ENCODE measurements at regions not wholly inside any gene's neighbourhood (a gene's known extent, or its start where the extent isn't known, plus 50 kb on each side); places are given as distances from the start of the nearest gene placed in this dataset.

- Histone ChIP-seq H3K36me3 (ENCODE audit: insufficient read depth, low read length) (no peaks in the 10 kb centered on the region), H2AFZ (ENCODE audit: low read depth, low read length) (no peak overlapping the region), H3K9me3 (ENCODE audit: insufficient read depth, low read depth, low read length) (no peaks in the 10 kb centered on the region), H3K27me3 (ENCODE audit: insufficient read depth, low read length) (no peaks in the 10 kb centered on the region), H3K4me3 (ENCODE audit: insufficient read depth, low read depth, low read length) (no peak overlapping the region), H3K4me1 (ENCODE audit: insufficient read depth, low read length) (no peaks in the 10 kb centered on the region), H3K27ac (ENCODE audit: low read depth, low read length) (no peak overlapping the region), H3K4me2 (ENCODE audit: low read length) (no peak overlapping the region), H3K79me2 (ENCODE audit: insufficient read depth, low read length) (no peaks in the 10 kb centered on the region), H3K9ac (ENCODE audit: low read length) (no peak overlapping the region), H4K20me1 (ENCODE audit: insufficient read depth, low read length) (no peaks in the 10 kb centered on the region)
- no peaks in the 10 kb centered on the region for H3K36me3 Mint-ChIP-seq (ENCODE audit: low read depth, unreplicated experiment)
- DNase-seq (ENCODE audit: low read depth) (peak; percentile 73), FAIRE-seq (no peak)
- no peak for TF ChIP-seq CTCF (IDR thresholded peaks at IDR 0.05; ENCODE audit: insufficient read depth, low read depth, low read length)
- H3K4me3 Mint-ChIP-seq (ENCODE audit: unreplicated experiment): no peak overlapping the region
- no peak overlapping the region for H3K27ac Mint-ChIP-seq (ENCODE audit: unreplicated experiment)
- peaks cover 3% of the 10 kb centered on the region for H3K9me3 Mint-ChIP-seq (ENCODE audit: unreplicated experiment)
- H3K27me3 Mint-ChIP-seq (ENCODE audit: low read depth, unreplicated experiment): peaks cover 13% of the 10 kb centered on the region
- H3K4me1 Mint-ChIP-seq (ENCODE audit: low read depth, unreplicated experiment): no peaks in the 10 kb centered on the region
Measured at GRCh38 chr10:30758338-30758737, 128.8 kb upstream of the LYZL2 start.

- no peak overlapping the region for H3K4me2 ChIP-seq (ENCODE audit: low read length)
- H3K4me3 ChIP-seq (ENCODE audit: insufficient read depth, low read depth, low read length): no peak overlapping the region
- Mint-ChIP-seq H3K4me1 (ENCODE audit: low read depth, unreplicated experiment) (no peaks in the 10 kb centered on the region), H3K4me3 (ENCODE audit: unreplicated experiment) (no peak overlapping the region), H3K9me3 (ENCODE audit: unreplicated experiment) (peaks cover 3% of the 10 kb centered on the region), H3K27me3 (ENCODE audit: low read depth, unreplicated experiment) (peaks cover 17% of the 10 kb centered on the region), H3K27ac (ENCODE audit: unreplicated experiment) (peak overlapping the region; percentile 47), H3K36me3 (ENCODE audit: low read depth, unreplicated experiment) (no peaks in the 10 kb centered on the region)
- TF ChIP-seq CTCF (IDR thresholded peaks at IDR 0.05; ENCODE audit: insufficient read depth, low read depth, low read length) (no peak), EZH2 (IDR thresholded peaks at IDR 0.05; ENCODE audit: insufficient read depth, low read length) (no peak)
- no peaks in the 10 kb centered on the region for H3K79me2 ChIP-seq (ENCODE audit: insufficient read depth, low read length)
- H3K9ac ChIP-seq (ENCODE audit: low read length): no peak overlapping the region
- H3K4me1 ChIP-seq (ENCODE audit: insufficient read depth, low read length): peaks cover 5% of the 10 kb centered on the region
- H3K36me3 ChIP-seq (ENCODE audit: insufficient read depth, low read length): no peaks in the 10 kb centered on the region
- no peaks in the 10 kb centered on the region for H3K9me3 ChIP-seq (ENCODE audit: insufficient read depth, low read depth, low read length)
- FAIRE-seq (no peak), DNase-seq (ENCODE audit: low read depth) (no peak)
- H4K20me1 ChIP-seq (ENCODE audit: insufficient read depth, low read length): no peaks in the 10 kb centered on the region
- no peaks in the 10 kb centered on the region for H3K27me3 ChIP-seq (ENCODE audit: insufficient read depth, low read length)
- no peak overlapping the region for H3K27ac ChIP-seq (ENCODE audit: low read depth, low read length)
- no peak overlapping the region for H2AFZ ChIP-seq (ENCODE audit: low read depth, low read length)
Measured at GRCh38 chr10:30756896-30757295, 127.3 kb upstream of the LYZL2 start.

- no peaks in the 10 kb centered on the region for H4K20me1 ChIP-seq (ENCODE audit: insufficient read depth, low read length)
- no peak overlapping the region for H3K4me3 ChIP-seq (ENCODE audit: insufficient read depth, low read depth, low read length)
- Mint-ChIP-seq H3K4me3 (ENCODE audit: unreplicated experiment) (no peak overlapping the region), H3K36me3 (ENCODE audit: low read depth, unreplicated experiment) (no peaks in the 10 kb centered on the region), H3K9me3 (ENCODE audit: unreplicated experiment) (peaks cover 3% of the 10 kb centered on the region), H3K27me3 (ENCODE audit: low read depth, unreplicated experiment) (peaks cover 21% of the 10 kb centered on the region), H3K27ac (ENCODE audit: unreplicated experiment) (no peak overlapping the region), H3K4me1 (ENCODE audit: low read depth, unreplicated experiment) (no peaks in the 10 kb centered on the region)
- H3K4me2 ChIP-seq (ENCODE audit: low read length): no peak overlapping the region
- H3K36me3 ChIP-seq (ENCODE audit: insufficient read depth, low read length): no peaks in the 10 kb centered on the region
- peaks cover 6% of the 10 kb centered on the region for H3K4me1 ChIP-seq (ENCODE audit: insufficient read depth, low read length)
- no peaks in the 10 kb centered on the region for H3K9me3 ChIP-seq (ENCODE audit: insufficient read depth, low read depth, low read length)
- TF ChIP-seq EZH2 (IDR thresholded peaks at IDR 0.05; ENCODE audit: insufficient read depth, low read length) (no peak), CTCF (IDR thresholded peaks at IDR 0.05; ENCODE audit: insufficient read depth, low read depth, low read length) (no peak)
- no peaks in the 10 kb centered on the region for H3K27me3 ChIP-seq (ENCODE audit: insufficient read depth, low read length)
- no peak overlapping the region for H2AFZ ChIP-seq (ENCODE audit: low read depth, low read length)
- FAIRE-seq (no peak), DNase-seq (ENCODE audit: low read depth) (no peak)
- H3K79me2 ChIP-seq (ENCODE audit: insufficient read depth, low read length): no peaks in the 10 kb centered on the region
- H3K27ac ChIP-seq (ENCODE audit: low read depth, low read length): no peak overlapping the region
- no peak overlapping the region for H3K9ac ChIP-seq (ENCODE audit: low read length)
Measured at GRCh38 chr10:30756151-30756550, 126.6 kb upstream of the LYZL2 start.

Measured in astrocyte (in vitro differentiated cells and primary cell).